NCI-H128 (cell line): ENCODE measurements at regions not wholly inside any gene's neighbourhood (a gene's known extent, or its start where the extent isn't known, plus 50 kb on each side); places are given as distances from the start of the nearest gene placed in this dataset.
A peak's percentile ranks its signal among the peaks of the same experiment; 100 is the strongest.
"Not testable (repeated sequence)": the region's sequence is repeated elsewhere in the genome, so short reads cannot be mapped to it uniquely, and the experiment has no call there.

Experiments used
- DNase-seq: peaks from one replicate; lab custom pipeline; 2025; ENCODE audit not compliant: unreplicated experiment; lab: John Stamatoyannopoulos, UW

DNA sequence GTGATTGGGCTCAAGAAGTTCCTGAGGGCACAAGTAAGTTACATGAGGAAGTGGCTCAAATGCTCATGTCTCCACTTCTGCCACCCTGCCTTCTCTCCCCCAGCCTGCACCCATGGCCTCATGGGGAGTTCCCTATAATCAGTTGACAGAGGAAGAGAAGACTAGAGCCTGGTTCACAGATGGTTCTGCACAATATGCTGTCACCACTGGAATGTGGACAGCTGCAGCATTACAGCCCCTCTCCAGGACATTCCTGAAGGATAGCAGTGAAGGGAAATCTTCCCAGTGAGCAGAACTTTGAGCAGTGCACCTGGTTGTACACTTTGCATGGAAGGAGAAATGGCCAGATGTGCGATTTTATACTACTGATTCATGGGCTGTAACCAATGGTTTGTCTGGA, 352.3 kb downstream of the C12orf75 start:
- DNase-seq, result not testable (repeated sequence)

DNA sequence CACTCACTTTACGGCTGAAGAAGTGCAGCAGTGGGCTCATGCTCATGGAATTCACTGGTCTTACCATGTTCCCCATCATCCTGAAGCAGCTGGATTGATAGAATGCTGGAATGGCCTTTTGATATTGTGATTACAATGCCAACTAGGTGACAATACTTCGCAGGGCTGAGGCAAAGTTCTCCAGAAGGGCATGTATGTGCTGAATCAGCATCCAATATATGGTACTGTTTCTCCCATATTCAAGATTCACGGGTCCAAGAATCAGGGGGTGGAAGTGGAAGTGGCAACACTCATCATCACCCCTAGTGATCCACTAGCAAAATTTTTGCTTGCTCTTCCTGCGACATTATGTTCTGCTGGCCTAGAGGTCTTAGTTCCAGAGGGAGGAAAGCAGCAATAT, 353.3 kb downstream of the C12orf75 start:
- DNase-seq, result not testable (repeated sequence)

GRCh38 chr12:105698075-105698474, 367.6 kb downstream of the C12orf75 start:
- DNase-seq, result no peak

- no peak for DNase-seq
Measured at GRCh38 chr12:105699209-105699608, 368.7 kb downstream of the C12orf75 start.

DNA sequence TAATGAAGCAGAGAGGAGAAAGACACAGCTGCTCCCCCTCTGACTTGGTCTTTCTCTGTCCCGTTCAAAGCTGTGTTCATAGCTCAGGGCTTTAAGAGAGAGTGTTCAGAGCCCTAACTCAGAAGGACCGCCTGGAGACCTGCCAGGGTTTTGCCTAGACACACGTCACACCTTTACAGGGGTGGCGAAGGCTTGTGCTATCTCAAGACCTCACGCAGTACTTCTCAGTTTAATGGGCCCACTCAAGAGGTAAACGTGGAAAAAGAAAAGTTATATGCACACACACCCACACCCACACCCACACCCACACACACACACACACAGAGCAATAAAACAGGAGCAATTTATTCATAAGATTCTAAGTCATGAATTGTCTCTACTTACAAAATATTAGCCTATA, 374.3 kb downstream of the C12orf75 start:
- DNase-seq, result no peak

DNA sequence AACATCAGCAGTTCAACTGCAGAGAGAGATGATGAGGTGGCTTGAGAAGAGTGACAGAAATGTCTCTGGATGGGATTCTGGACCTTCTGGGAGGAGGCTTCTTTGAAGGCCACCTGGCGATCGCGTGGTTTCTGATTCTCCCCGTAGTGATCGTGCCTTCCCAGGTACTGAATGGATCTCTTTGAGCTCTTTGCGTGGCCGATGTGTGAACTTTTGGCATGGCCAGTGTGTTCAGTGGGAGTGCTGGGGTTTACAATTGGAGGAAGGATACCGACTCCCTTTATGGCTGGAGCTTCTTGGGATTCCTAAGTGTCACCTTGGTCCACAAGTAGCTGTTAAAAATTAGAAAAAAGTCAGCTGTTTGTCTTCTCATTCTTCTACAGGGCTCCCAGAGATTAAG, 374.7 kb downstream of the C12orf75 start:
- no peak for DNase-seq

GRCh38 chr12:105705765-105706164, 375.3 kb downstream of the C12orf75 start:
- DNase-seq, result no peak

GRCh38 chr12:105706321-105706972, 376.0 kb downstream of the C12orf75 start:
- peak; percentile 47 for DNase-seq

- no peak for DNase-seq
Measured at GRCh38 chr12:105706973-105707334, 376.5 kb downstream of the C12orf75 start.

DNA sequence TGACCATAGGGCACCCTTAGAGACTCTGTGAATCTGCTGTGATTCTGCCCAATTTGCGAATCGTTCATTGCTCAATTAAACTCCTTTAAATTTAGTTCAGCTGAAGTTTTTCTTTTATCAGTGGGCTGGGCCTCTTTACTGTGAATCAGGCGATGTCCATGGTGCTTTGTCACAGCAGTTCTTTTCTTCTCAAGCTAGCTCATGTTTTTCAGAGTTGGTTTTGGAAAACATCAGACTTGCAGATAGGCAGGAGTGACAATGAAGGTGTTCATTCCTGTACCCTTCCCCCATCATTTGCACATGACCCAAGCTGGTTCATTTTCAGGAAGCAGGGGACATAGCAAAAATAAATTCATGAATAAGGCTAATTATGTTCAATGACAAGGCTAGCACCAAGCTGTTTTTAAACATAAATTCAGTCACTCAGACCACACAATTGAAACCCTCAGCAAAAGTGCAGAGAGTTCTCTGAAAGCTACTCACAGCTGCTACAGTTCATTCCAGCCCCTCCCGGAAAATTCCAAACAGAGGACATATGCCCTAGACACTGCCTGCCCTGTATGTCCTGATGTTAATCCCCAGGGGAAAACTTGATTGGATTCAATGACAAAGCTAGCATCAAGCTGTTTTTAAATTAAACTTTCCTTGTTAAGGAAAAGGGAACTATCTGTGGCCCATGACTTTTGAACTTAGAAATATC, 383.3 kb downstream of the C12orf75 start:
- DNase-seq, result no peak

DNA sequence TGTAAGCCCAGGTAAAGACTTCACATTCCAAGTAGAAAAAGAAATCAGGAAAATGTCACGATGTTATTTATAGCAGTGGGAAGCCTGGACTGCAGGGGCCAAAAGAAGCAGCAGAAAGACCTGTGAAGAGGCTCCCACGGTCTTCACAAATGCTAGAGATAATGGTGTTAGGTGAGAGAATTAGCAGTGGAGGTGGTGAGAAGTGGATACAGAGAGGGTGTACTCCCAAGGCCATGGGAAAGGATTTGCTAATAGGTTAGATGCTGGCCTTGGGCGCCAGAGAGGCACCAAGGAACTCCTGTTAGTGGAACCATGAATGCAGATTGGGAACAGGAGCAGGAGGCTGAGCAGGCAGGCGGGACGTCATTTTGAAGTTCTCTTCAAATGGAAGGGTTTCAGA, 386.1 kb downstream of the C12orf75 start:
- DNase-seq, result no peak

GRCh38 chr12:105721051-105721825, 390.7 kb downstream of the C12orf75 start:
- peak; percentile 50 for DNase-seq

DNA sequence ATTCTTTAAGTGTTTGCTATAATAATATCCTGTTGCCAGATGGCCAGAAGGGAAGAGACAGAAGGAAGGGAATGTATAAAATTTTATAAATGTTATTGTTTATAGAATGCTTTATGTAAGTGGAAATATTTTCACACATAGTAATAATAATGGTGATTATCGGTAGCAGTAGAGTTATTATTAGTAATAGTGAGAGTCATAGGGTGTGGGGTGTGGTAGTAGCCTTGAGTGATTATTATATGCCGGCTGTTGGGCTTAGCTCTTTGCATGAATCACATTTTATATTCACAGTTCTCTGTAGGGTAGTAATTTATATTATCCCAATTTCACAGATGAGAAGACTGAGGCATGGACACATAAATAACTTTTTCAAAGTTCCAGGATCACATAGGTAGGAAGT, 391.4 kb downstream of the C12orf75 start:
- DNase-seq, result no peak

DNA sequence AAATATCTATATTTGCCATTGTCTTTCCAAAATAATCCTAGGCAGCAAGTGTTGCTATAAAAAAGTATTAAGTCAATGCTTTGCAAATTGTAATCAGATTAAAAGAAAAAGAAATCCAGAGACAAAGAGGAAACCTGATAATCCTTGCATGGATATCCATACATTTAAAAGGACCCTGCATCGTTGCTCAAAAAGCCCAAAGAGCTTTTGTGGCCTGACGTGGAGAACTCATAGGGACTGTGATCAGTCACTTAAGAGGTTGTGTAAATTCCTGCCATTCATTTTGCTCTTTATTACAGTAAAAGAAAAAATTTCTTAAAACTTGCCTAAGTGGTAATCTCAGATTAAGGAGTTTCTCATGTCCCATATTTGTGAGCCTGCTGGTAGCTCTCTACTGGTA, 392.6 kb downstream of the C12orf75 start:
- DNase-seq, result no peak

DNA sequence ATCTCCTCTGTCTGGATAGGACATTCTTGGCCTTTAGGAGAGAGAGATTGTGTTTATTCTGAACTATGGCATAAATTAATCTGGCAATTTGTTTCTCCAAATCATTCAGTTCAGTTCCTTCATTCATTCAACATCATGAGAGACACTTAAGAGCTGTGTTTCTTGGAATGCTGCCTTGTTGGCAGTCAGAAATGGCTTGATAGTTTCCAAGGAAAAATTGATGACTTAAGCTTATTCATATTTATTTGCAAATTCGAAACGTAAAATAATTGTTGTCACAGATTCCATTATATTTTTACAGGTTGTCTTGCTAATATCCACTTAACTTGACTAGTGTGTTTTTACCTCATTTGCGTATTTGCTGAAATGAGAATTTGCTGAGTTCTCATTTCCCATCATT, 393.0 kb downstream of the C12orf75 start:
- DNase-seq, result no peak

DNA sequence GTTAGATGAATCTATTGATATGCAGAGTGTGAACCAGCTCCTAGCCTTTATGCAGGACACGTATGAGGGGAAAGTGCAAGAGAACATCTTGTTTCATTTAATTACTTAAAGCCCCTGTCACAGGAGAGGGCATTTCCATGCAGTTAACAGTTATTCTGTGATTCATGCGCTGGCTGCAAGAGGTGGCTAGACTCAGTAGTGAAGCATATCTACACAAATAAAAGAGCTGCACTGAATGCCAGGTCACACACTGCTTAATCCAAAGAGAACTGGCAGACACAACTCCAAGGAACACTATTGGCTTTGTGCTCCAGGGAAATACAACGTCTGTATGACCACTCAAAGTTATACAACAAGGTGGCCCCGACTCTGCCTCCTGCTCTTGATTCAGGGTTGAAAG, 394.1 kb downstream of the C12orf75 start:
- DNase-seq, result no peak

GRCh38 chr12:105725054-105725453, 394.6 kb downstream of the C12orf75 start:
- no peak for DNase-seq

DNA sequence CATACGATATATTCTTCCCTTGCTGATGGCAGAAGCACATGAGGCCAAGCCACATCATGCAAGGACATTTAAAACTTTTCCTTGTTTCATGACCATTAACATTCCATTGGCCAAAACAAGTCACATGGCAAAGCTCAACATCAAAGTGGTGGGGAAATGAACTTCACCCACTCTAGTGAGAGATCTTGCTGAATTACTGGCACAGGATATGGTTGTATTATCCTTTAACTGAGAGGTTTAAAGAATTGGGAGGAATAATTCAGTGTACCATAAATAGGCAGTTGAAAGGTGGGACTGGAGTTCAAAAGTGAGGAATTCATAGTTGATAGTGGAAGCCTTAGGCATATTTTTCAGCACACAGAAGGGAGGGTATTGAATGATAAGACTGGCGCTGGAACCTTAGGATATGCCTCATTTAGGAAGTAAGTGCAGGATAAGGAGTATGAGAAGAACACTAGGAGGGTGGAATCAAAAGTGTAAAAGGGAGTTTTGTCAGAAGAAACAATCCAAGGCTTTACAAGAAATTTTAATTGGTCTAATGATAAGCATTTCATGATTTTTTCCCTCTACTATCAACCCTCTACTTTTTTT, 398.8 kb downstream of the C12orf75 start:
- no peak for DNase-seq

DNA sequence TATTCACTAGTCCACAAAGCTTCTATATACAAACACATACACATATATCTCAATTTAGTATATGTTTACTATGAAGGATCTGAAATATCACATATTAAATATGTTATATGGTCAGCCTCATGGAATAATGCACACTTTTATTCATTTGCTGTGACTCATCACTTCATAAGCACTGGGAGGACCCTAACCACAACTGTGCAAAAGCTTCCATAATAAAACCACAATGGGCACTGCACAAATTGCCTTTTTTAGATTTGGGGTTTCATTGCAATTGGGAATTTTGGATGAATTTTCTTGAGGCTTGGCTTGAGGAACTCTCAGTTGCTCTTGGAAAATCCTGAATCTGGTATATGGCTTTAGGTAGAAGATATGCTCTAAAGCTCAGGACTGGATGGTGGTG, 399.4 kb downstream of the C12orf75 start:
- DNase-seq, result no peak

DNA sequence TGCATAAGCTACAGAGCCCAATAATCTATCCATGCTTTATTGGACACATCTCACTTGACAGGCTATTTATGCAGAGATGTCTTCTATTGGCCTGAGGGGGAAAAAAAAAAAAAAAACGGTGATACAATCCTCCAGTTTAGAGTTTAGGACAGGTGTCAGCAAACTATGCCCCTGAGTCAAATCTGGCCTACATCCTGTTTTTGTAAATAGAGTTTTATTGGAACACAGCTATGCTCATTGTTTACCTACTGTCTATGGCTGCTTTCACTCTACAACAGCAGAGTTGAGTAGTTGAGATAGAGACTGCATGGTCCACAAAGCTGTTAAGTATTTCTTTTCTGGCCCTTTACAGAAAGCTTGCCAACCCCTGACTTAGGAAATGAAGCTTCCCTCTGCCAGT, 403.1 kb downstream of the C12orf75 start:
- no peak for DNase-seq

- no peak for DNase-seq
Measured at GRCh38 chr12:105736498-105736897, 402.3 kb downstream of the NUAK1 start.

DNA sequence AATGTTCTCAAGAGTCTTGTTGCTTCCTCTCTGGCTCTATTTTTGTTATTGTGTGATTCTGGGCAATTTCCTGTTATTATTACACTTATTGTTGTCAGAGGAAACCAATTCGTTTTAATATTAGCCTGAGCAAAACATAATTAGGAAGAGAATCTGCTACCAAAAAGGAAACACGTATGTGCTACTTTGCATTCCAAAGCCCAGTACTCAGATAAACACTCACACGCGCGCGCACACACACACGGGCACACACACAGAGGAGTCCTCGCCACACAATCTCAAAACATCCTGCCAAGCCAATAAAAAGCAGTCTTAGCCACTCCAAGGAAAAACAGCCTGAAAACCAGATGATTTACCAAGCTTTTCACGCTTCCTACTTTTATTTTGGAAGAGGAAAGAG, 400.7 kb downstream of the NUAK1 start:
- DNase-seq, result no peak
